ENCODE measurements at regions not wholly inside any gene's neighbourhood (a gene's known extent, or its start where the extent isn't known, plus 50 kb on each side); places are given as distances from the start of the nearest gene placed in this dataset.

GRCh38 chr13:90389537-90389936, 958.0 kb upstream of the MIR17HG start:
- Histone ChIP-seq H3K27ac (ENCODE audit: insufficient read depth, low read length, poor library complexity, severe bottlenecking) (no peak overlapping the region), H3K4me1 (ENCODE audit: control insufficient read depth, insufficient read depth, low read length, poor library complexity, severe bottlenecking) (no peaks in the 10 kb centered on the region), H3K9me3 (ENCODE audit: control insufficient read depth, low read length) (no peaks in the 10 kb centered on the region), H3K27me3 (replicated peaks; ENCODE audit: control insufficient read depth, insufficient read depth, low read length, poor library complexity, severe bottlenecking) (no peaks in the 10 kb centered on the region), H3K4me3 (ENCODE audit: insufficient read depth, low read depth, low read length, poor library complexity, severe bottlenecking) (no peak overlapping the region), H3K36me3 (ENCODE audit: control insufficient read depth, insufficient read depth, low read length) (no peaks in the 10 kb centered on the region)
- DNase-seq: no peak

- no peak overlapping the region for H3K27ac ChIP-seq (ENCODE audit: insufficient read depth, low read length, poor library complexity, severe bottlenecking)
- H3K4me3 ChIP-seq (ENCODE audit: insufficient read depth, low read depth, low read length, poor library complexity, severe bottlenecking): no peak overlapping the region
- H3K9me3 ChIP-seq (ENCODE audit: control insufficient read depth, low read length): no peaks in the 10 kb centered on the region
These were observed 954.1 kb upstream of the MIR17HG start for GRCh38 chr13:90393408-90393807.

GRCh38 chr13:90395348-90395747, 952.1 kb upstream of the MIR17HG start:
- no peaks in the 10 kb centered on the region for H3K4me1 ChIP-seq (ENCODE audit: control insufficient read depth, insufficient read depth, low read length, poor library complexity, severe bottlenecking)
- H3K36me3 ChIP-seq (ENCODE audit: control insufficient read depth, insufficient read depth, low read length): no peaks in the 10 kb centered on the region
- H3K27me3 ChIP-seq (replicated peaks; ENCODE audit: control insufficient read depth, insufficient read depth, low read length, poor library complexity, severe bottlenecking): no peaks in the 10 kb centered on the region

More at GRCh38 chr13:90393408-90393807, 954.1 kb upstream of the MIR17HG start:
- Histone ChIP-seq H3K36me3 (ENCODE audit: control insufficient read depth, insufficient read depth, low read length) (no peaks in the 10 kb centered on the region), H3K27me3 (replicated peaks; ENCODE audit: control insufficient read depth, insufficient read depth, low read length, poor library complexity, severe bottlenecking) (no peaks in the 10 kb centered on the region), H3K4me1 (ENCODE audit: control insufficient read depth, insufficient read depth, low read length, poor library complexity, severe bottlenecking) (no peaks in the 10 kb centered on the region)
- no peak for DNase-seq

GRCh38 chr13:90395846-90396245, 951.6 kb upstream of the MIR17HG start:
- Histone ChIP-seq H3K27me3 (replicated peaks; ENCODE audit: control insufficient read depth, insufficient read depth, low read length, poor library complexity, severe bottlenecking) (no peaks in the 10 kb centered on the region), H3K9me3 (ENCODE audit: control insufficient read depth, low read length) (no peaks in the 10 kb centered on the region), H3K4me3 (ENCODE audit: insufficient read depth, low read depth, low read length, poor library complexity, severe bottlenecking) (no peak overlapping the region), H3K36me3 (ENCODE audit: control insufficient read depth, insufficient read depth, low read length) (no peaks in the 10 kb centered on the region), H3K4me1 (ENCODE audit: control insufficient read depth, insufficient read depth, low read length, poor library complexity, severe bottlenecking) (no peaks in the 10 kb centered on the region), H3K27ac (ENCODE audit: insufficient read depth, low read length, poor library complexity, severe bottlenecking) (no peak overlapping the region)
- no peak for DNase-seq

More at GRCh38 chr13:90395348-90395747, 952.1 kb upstream of the MIR17HG start:
- no peak for DNase-seq
- Histone ChIP-seq H3K27ac (ENCODE audit: insufficient read depth, low read length, poor library complexity, severe bottlenecking) (no peak overlapping the region), H3K4me3 (ENCODE audit: insufficient read depth, low read depth, low read length, poor library complexity, severe bottlenecking) (no peak overlapping the region), H3K9me3 (ENCODE audit: control insufficient read depth, low read length) (no peaks in the 10 kb centered on the region)

- H3K27me3 ChIP-seq (replicated peaks; ENCODE audit: control insufficient read depth, insufficient read depth, low read length, poor library complexity, severe bottlenecking): no peaks in the 10 kb centered on the region
- no peaks in the 10 kb centered on the region for H3K4me1 ChIP-seq (ENCODE audit: control insufficient read depth, insufficient read depth, low read length, poor library complexity, severe bottlenecking)
- no peaks in the 10 kb centered on the region for H3K36me3 ChIP-seq (ENCODE audit: control insufficient read depth, insufficient read depth, low read length)
- no peaks in the 10 kb centered on the region for H3K9me3 ChIP-seq (ENCODE audit: control insufficient read depth, low read length)
- no peak overlapping the region for H3K27ac ChIP-seq (ENCODE audit: insufficient read depth, low read length, poor library complexity, severe bottlenecking)
- H3K4me3 ChIP-seq (ENCODE audit: insufficient read depth, low read depth, low read length, poor library complexity, severe bottlenecking): no peak overlapping the region
- no peak for DNase-seq
These were observed 951.2 kb upstream of the MIR17HG start for GRCh38 chr13:90396266-90396665.

- Histone ChIP-seq H3K9me3 (ENCODE audit: control insufficient read depth, low read length) (no peaks in the 10 kb centered on the region), H3K27ac (ENCODE audit: insufficient read depth, low read length, poor library complexity, severe bottlenecking) (no peak overlapping the region), H3K4me1 (ENCODE audit: control insufficient read depth, insufficient read depth, low read length, poor library complexity, severe bottlenecking) (no peaks in the 10 kb centered on the region), H3K36me3 (ENCODE audit: control insufficient read depth, insufficient read depth, low read length) (no peaks in the 10 kb centered on the region), H3K27me3 (replicated peaks; ENCODE audit: control insufficient read depth, insufficient read depth, low read length, poor library complexity, severe bottlenecking) (no peaks in the 10 kb centered on the region), H3K4me3 (ENCODE audit: insufficient read depth, low read depth, low read length, poor library complexity, severe bottlenecking) (no peak overlapping the region)
- no peak for DNase-seq
These were observed 950.0 kb upstream of the MIR17HG start for GRCh38 chr13:90397503-90397902.

GRCh38 chr13:90400372-90400771, 947.1 kb upstream of the MIR17HG start:
- no peaks in the 10 kb centered on the region for H3K4me1 ChIP-seq (ENCODE audit: control insufficient read depth, insufficient read depth, low read length, poor library complexity, severe bottlenecking)
- no peak for DNase-seq
- no peaks in the 10 kb centered on the region for H3K36me3 ChIP-seq (ENCODE audit: control insufficient read depth, insufficient read depth, low read length)

GRCh38 chr13:90401150-90401549, 946.3 kb upstream of the MIR17HG start:
- Histone ChIP-seq H3K9me3 (ENCODE audit: control insufficient read depth, low read length) (no peaks in the 10 kb centered on the region), H3K4me3 (ENCODE audit: insufficient read depth, low read depth, low read length, poor library complexity, severe bottlenecking) (no peak overlapping the region), H3K27me3 (replicated peaks; ENCODE audit: control insufficient read depth, insufficient read depth, low read length, poor library complexity, severe bottlenecking) (no peaks in the 10 kb centered on the region), H3K27ac (ENCODE audit: insufficient read depth, low read length, poor library complexity, severe bottlenecking) (no peak overlapping the region), H3K36me3 (ENCODE audit: control insufficient read depth, insufficient read depth, low read length) (no peaks in the 10 kb centered on the region), H3K4me1 (ENCODE audit: control insufficient read depth, insufficient read depth, low read length, poor library complexity, severe bottlenecking) (no peaks in the 10 kb centered on the region)
- no peak for DNase-seq

More at GRCh38 chr13:90400372-90400771, 947.1 kb upstream of the MIR17HG start:
- Histone ChIP-seq H3K4me3 (ENCODE audit: insufficient read depth, low read depth, low read length, poor library complexity, severe bottlenecking) (no peak overlapping the region), H3K27ac (ENCODE audit: insufficient read depth, low read length, poor library complexity, severe bottlenecking) (no peak overlapping the region), H3K27me3 (replicated peaks; ENCODE audit: control insufficient read depth, insufficient read depth, low read length, poor library complexity, severe bottlenecking) (no peaks in the 10 kb centered on the region), H3K9me3 (ENCODE audit: control insufficient read depth, low read length) (no peaks in the 10 kb centered on the region)

GRCh38 chr13:90402102-90402501, 945.4 kb upstream of the MIR17HG start:
- Histone ChIP-seq H3K36me3 (ENCODE audit: control insufficient read depth, insufficient read depth, low read length) (no peaks in the 10 kb centered on the region), H3K4me1 (ENCODE audit: control insufficient read depth, insufficient read depth, low read length, poor library complexity, severe bottlenecking) (no peaks in the 10 kb centered on the region), H3K27me3 (replicated peaks; ENCODE audit: control insufficient read depth, insufficient read depth, low read length, poor library complexity, severe bottlenecking) (no peaks in the 10 kb centered on the region), H3K9me3 (ENCODE audit: control insufficient read depth, low read length) (no peaks in the 10 kb centered on the region), H3K27ac (ENCODE audit: insufficient read depth, low read length, poor library complexity, severe bottlenecking) (no peak overlapping the region), H3K4me3 (ENCODE audit: insufficient read depth, low read depth, low read length, poor library complexity, severe bottlenecking) (no peak overlapping the region)
- DNase-seq: no peak

- Histone ChIP-seq H3K4me1 (ENCODE audit: control insufficient read depth, insufficient read depth, low read length, poor library complexity, severe bottlenecking) (no peaks in the 10 kb centered on the region), H3K4me3 (ENCODE audit: insufficient read depth, low read depth, low read length, poor library complexity, severe bottlenecking) (no peak overlapping the region), H3K27me3 (replicated peaks; ENCODE audit: control insufficient read depth, insufficient read depth, low read length, poor library complexity, severe bottlenecking) (no peaks in the 10 kb centered on the region), H3K36me3 (ENCODE audit: control insufficient read depth, insufficient read depth, low read length) (no peaks in the 10 kb centered on the region), H3K9me3 (ENCODE audit: control insufficient read depth, low read length) (no peaks in the 10 kb centered on the region), H3K27ac (ENCODE audit: insufficient read depth, low read length, poor library complexity, severe bottlenecking) (no peak overlapping the region)
- no peak for DNase-seq
These were observed 944.9 kb upstream of the MIR17HG start for GRCh38 chr13:90402613-90403012.

All from effector memory CD4-positive, alpha-beta T cell (primary cell).